Testis (tissue), 2 donors: ENCODE measurements at regions not wholly inside any gene's neighbourhood (a gene's known extent, or its start where the extent isn't known, plus 50 kb on each side); places are given as distances from the start of the nearest gene placed in this dataset.

Source experiments
- DNase-seq: peaks from one replicate; pipeline ENCODE4 v3.0.0-alpha.2; 2019
- H3K27ac ChIP-seq, 2 donors: fragments of 200-600 bp; sonication (generic); one replicate each; pipeline ENCODE4 v1.5.1; 2019
- H3K27me3 ChIP-seq: fragments of 200-600 bp; sonication (generic); one replicate; pipeline ENCODE4 v1.5.1; 2019
- H3K36me3 ChIP-seq: fragments of 200-600 bp; sonication (generic); one replicate; pipeline ENCODE4 v1.5.1; 2017; ENCODE audit warnings: low read depth; ENCODE audit errors: missing control alignments
- H3K4me1 ChIP-seq: fragments of 200-600 bp; sonication (generic); one replicate; pipeline ENCODE4 v1.5.1; 2019
- H3K4me3 ChIP-seq, 2 donors: fragments of 200-600 bp; sonication (generic); one replicate each; pipeline ENCODE4 v1.5.1; 2017 to 2019
- H3K9me3 ChIP-seq: fragments of 200-600 bp; sonication (generic); one replicate; pipeline ENCODE4 v1.5.1; 2017
- CTCF ChIP-seq, 3 experiments: fragments of 450-650 bp in 2 of 3; fragments of 200-600 bp in 1 of 3; sonication (generic) in 1 of 3; IDR thresholded peaks; one replicate each; pipeline ENCODE4 v1.5.1; 2016 to 2019; ENCODE audit warnings: antibody characterized with exemption in 3 of 3, mild to moderate bottlenecking in 2 of 3, moderate library complexity in 1 of 3
- POLR2A ChIP-seq: fragments of 450-650 bp; IDR thresholded peaks from one replicate; pipeline ENCODE4 v1.6.1; 2017; ENCODE audit warnings: antibody characterized with exemption, mild to moderate bottlenecking, moderate library complexity
- WGBS, 2 donors: methylation state at CpG; one replicate each; pipeline ENCODE4 v1.1.5; 2018; 5-methylcytosine and 5-hydroxymethylcytosine counted together
- intact Hi-C: fragments of 100-400 bp; cut with DNase I; formaldehyde crosslinking; loops from one replicate; pipeline ENCODE4 v1.15.1; 2023; ENCODE audit warnings: low total_unique reads

- intact Hi-C loops, result no loop called here
- 92 to 94% methylated on average over 8 of the region's 8 CpGs for WGBS, 2 donors
- DNase-seq, result no peak
Measured at GRCh38 chr7:28354601-28355402, 57.5 kb upstream of the CREB5 start.

DNA sequence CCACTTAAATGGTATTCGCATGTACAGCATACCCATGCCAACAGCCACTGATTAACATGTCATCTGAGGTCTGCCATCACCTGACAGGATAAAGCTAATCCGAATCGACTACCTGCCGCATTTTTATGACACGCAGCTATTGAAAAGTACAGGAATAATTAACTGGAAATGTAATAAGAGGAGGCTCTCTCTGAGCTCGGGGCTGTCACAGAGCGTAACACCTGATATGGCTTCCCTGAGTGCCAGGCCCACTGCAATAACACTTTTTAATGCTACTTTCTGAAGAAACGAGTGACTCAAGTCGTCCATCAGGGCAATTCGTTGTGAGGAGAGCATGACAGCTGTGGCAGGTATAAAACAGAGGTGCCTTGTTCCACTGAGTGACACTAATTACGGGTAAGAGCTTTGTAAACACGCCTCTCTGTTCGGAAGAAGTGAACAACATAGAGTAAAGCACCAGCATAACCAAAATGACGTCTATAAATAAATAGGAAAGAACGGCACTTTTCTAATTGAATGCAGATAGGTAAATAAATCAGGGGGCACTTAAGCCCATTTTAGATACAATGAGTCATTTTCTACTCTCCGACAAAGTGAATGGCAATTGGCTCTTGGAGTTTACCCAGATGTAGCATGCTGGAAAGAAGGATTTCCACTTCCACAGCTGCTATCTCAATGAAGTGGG is 56.5 kb upstream of the CREB5 start:
- H3K36me3 ChIP-seq, result no peaks in the 10 kb centered on the region
- no peaks in the 10 kb centered on the region for H3K4me1 ChIP-seq
- WGBS, 2 donors, result 84 to 87% methylated on average over 16 of the region's 16 CpGs
- TF ChIP-seq POLR2A (no peak), CTCF (IDR thresholded peaks at IDR 0.05) (no peak)
- no peaks in the 10 kb centered on the region for H3K9me3 ChIP-seq
- H3K27me3 ChIP-seq, result no peaks in the 10 kb centered on the region
- H3K4me3 ChIP-seq, result no peak overlapping the region
- intact Hi-C loops, result no loop called here
- no peak for DNase-seq
- no peak overlapping the region for H3K27ac ChIP-seq

More at GRCh38 chr7:28354601-28355402, 57.5 kb upstream of the CREB5 start:
- Histone ChIP-seq H3K9me3 (no peaks in the 10 kb centered on the region), H3K4me1 (no peaks in the 10 kb centered on the region), H3K27ac (no peak overlapping the region), H3K36me3 (no peaks in the 10 kb centered on the region), H3K27me3 (no peaks in the 10 kb centered on the region), H3K4me3 (no peak overlapping the region)
- no peak for TF ChIP-seq CTCF (IDR thresholded peaks at IDR 0.05)

GRCh38 chr7:28356619-28357018 is 55.7 kb upstream of the CREB5 start:
- no peaks in the 10 kb centered on the region for H3K4me1 ChIP-seq
- WGBS, 2 donors, result 74 to 76% methylated on average over 7 to 8 of the region's 8 CpGs

DNA sequence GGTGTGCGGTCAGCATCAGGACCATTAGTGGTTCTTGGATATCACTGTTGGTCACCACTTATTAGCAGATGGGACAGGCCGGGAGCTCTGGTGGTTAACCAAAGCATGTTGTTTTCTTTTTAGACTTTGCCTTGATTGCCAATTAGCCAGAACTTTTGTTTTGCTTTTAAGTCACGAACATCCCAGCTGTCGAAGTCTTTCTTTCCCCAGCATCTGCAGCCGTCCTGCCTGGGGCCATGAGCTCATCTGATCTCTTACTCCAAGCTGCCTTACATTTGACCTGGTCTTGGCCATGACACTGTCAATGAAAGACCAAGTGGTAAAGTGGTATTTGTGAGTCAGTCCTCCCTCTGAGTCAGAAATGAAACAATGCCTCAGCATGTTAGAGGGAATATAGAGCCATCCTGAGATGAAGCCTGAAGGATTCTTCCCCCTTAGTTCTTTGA is 53.9 kb upstream of the CREB5 start:
- no peaks in the 10 kb centered on the region for H3K36me3 ChIP-seq
- intact Hi-C loops, result no loop called here
- WGBS, 2 donors, result 87 to 89% methylated on average over 4 to 5 of the region's 5 CpGs
- H3K27ac ChIP-seq, result no peak overlapping the region
- H3K27me3 ChIP-seq, result no peaks in the 10 kb centered on the region
- DNase-seq, result no peak
- H3K4me3 ChIP-seq, result no peak overlapping the region
- H3K4me1 ChIP-seq, result no peaks in the 10 kb centered on the region
- no peaks in the 10 kb centered on the region for H3K9me3 ChIP-seq
- TF ChIP-seq CTCF (IDR thresholded peaks at IDR 0.05), result no peak
- no peak for TF ChIP-seq POLR2A

More at GRCh38 chr7:28356619-28357018, 55.7 kb upstream of the CREB5 start:
- no peak overlapping the region for H3K4me3 ChIP-seq
- no peak for DNase-seq
- H3K36me3 ChIP-seq, result no peaks in the 10 kb centered on the region
- no peaks in the 10 kb centered on the region for H3K27me3 ChIP-seq
- no peak overlapping the region for H3K27ac ChIP-seq
- H3K9me3 ChIP-seq, result no peaks in the 10 kb centered on the region
- TF ChIP-seq POLR2A, result no peak
- no peak for TF ChIP-seq CTCF (IDR thresholded peaks at IDR 0.05)
- intact Hi-C loops, result no loop called here
